ENCODE measurements at regions not wholly inside any gene's neighbourhood (a gene's known extent, or its start where the extent isn't known, plus 50 kb on each side); places are given as distances from the start of the nearest gene placed in this dataset.

DNA sequence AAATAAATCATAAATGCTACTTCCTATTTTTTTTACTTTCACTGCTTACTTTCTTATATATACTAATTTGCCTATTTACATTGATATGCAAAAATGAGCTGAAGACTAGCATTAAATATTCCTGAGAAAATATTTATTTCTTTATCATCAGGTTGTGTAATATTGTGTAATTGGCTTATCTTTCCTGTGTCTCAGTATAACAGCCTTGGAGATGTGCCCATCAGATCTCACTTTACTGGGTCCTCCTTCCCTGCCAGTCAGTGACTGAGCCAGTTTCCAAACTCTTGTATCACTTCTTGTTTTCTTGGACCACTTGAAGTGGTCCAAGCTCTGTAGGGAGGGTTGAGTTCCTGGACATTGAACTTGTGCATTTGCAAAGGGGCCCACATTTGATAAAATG lies 900.0 kb downstream of the LUZP2 start:
- TF ChIP-seq POLR2AphosphoS5 (IDR thresholded peaks at IDR 0.05; ENCODE audit: insufficient read depth in 1 of 2, low read depth in 1 of 2), result no peak
- Histone ChIP-seq H3K9me3 (no peaks in the 10 kb centered on the region), H3K36me3 (no peaks in the 10 kb centered on the region), H3K4me1 (no peaks in the 10 kb centered on the region), H3K27ac (no peak overlapping the region), H3K4me3 (no peak overlapping the region), H3K27me3 (no peaks in the 10 kb centered on the region)
- DNase-seq (ENCODE audit: extremely low spot score in 2 of 2), result no peak
- intact Hi-C loops (cut with DNase I), result no loop called here

DNA sequence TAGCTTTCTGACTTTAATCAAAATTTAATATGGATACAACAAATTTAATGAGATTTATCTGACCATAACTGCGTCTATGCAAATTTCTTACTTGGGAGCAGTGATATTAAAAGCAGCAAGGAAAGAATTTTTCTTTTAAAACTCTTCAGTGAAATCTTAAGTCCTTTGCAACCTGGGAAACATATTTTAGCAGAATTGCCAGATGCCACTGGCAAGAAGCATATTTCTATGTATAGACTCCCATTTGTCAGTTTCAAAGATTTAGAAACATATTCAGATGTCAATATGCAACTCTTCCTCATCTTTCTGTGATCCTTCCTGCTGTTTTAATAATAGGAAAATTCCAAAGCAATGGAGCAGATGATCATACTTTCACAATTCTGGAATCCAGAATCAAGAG lies 911.3 kb downstream of the LUZP2 start:
- no peaks in the 10 kb centered on the region for H3K27me3 ChIP-seq
- TF ChIP-seq POLR2AphosphoS5 (IDR thresholded peaks at IDR 0.05; ENCODE audit: insufficient read depth in 1 of 2, low read depth in 1 of 2), result no peak
- TF ChIP-seq POLR2A (IDR thresholded peaks at IDR 0.05), result no peak
- TF ChIP-seq, protein P1, sequence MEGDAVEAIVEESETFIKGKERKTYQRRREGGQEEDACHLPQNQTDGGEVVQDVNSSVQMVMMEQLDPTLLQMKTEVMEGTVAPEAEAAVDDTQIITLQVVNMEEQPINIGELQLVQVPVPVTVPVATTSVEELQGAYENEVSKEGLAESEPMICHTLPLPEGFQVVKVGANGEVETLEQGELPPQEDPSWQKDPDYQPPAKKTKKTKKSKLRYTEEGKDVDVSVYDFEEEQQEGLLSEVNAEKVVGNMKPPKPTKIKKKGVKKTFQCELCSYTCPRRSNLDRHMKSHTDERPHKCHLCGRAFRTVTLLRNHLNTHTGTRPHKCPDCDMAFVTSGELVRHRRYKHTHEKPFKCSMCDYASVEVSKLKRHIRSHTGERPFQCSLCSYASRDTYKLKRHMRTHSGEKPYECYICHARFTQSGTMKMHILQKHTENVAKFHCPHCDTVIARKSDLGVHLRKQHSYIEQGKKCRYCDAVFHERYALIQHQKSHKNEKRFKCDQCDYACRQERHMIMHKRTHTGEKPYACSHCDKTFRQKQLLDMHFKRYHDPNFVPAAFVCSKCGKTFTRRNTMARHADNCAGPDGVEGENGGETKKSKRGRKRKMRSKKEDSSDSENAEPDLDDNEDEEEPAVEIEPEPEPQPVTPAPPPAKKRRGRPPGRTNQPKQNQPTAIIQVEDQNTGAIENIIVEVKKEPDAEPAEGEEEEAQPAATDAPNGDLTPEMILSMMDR (IDR thresholded peaks at IDR 0.05), result no peak
- H3K36me3 ChIP-seq, result no peaks in the 10 kb centered on the region
- DNase-seq (ENCODE audit: extremely low spot score in 2 of 2), result no peak
- H3K9me3 ChIP-seq, result no peaks in the 10 kb centered on the region
- intact Hi-C loops (cut with DNase I), result no loop called here
- no peak overlapping the region for H3K27ac ChIP-seq
- H3K4me3 ChIP-seq, result no peak overlapping the region
- H3K4me1 ChIP-seq, result no peaks in the 10 kb centered on the region

DNA sequence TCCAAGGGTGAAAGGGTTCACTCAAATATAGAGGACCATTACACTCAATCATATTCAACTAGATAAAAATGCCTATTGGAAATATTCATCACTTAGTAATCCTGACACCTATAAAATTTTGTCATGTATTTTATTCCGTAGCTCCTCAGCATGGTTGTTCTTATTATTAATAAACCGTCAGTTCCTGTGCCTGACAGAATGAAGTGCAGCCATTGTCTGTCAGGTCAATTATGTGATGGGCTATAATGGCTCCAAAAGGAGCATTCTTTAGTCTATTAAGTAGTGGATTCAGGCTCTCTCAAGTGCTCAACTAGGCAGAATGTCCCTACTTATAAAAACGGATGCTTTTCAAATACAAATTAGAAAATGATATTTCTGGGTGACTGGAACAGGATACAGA lies 916.1 kb upstream of the ANO3 start:
- H3K4me1 ChIP-seq, result no peaks in the 10 kb centered on the region
- no peaks in the 10 kb centered on the region for H3K27me3 ChIP-seq
- H3K4me3 ChIP-seq, result no peak overlapping the region
- H3K27ac ChIP-seq, result no peak overlapping the region
- intact Hi-C loops (cut with DNase I), result no loop called here
- no peaks in the 10 kb centered on the region for H3K9me3 ChIP-seq
- DNase-seq (ENCODE audit: extremely low spot score in 2 of 2), result no peak
- TF ChIP-seq POLR2A (IDR thresholded peaks at IDR 0.05) (no peak), POLR2AphosphoS5 (IDR thresholded peaks at IDR 0.05; ENCODE audit: insufficient read depth in 1 of 2, low read depth in 1 of 2) (no peak)
- TF ChIP-seq, protein P1 (IDR thresholded peaks at IDR 0.05), result no peak
- H3K36me3 ChIP-seq, result no peaks in the 10 kb centered on the region

DNA sequence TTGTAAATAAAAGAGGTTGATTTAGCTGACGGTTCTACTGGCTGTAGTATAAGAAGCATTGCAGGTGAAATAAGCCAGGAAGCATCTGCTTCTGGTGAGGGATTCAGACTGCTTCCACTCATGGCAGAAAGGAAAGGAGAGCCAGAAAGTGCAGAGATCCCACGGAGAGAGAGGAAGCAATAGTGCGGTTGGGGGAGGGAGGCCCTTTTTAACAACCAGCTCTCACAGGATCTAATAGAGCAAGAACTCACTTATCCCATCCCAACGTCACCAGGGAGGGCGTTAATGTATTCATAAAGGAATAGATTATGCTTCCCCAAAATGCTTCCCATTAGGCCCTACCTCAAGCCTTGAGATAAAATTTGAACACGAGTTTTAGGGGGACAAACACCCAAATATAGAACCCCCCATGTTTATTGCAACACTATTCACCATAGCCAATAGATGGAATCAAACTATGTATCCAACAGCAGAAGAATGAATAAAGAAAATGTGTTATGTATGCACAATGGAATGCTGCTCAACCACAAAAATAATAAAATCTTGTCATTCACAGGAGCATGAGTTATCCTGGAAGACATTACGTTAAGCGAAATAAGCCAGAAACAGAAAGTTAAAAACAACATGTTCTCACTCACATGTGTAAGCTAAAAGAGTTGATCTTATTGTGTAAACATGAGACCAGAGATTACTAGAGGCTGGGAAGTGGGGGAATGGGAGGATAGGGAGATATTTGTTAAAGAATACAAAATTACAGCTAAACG lies 908.3 kb upstream of the ANO3 start:
- H3K4me3 ChIP-seq, result no peak overlapping the region
- no peak for DNase-seq (ENCODE audit: extremely low spot score in 2 of 2)

DNA sequence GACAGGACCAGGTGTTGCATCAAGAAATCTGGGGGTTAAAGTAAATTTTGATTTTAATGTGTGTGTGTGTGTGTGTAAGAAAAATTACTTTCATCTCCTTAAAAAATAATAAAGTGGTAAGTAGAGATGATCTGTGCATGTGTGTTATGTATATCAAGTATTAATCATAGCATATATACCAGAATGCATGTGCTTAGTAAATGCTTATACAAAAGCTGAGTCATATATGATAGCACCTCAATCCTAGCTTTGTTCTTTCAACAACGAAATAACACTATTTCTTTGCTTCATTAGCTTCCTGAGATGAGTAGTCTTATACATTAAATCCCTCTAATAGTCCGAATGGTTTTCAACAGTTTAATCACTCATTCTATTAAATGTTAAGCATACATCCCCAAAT lies 899.6 kb upstream of the ANO3 start:
- Histone ChIP-seq H3K9me3 (no peaks in the 10 kb centered on the region), H3K27ac (no peak overlapping the region), H3K4me3 (no peak overlapping the region), H3K36me3 (no peaks in the 10 kb centered on the region), H3K27me3 (no peaks in the 10 kb centered on the region), H3K4me1 (no peaks in the 10 kb centered on the region)
- no peak for DNase-seq (ENCODE audit: extremely low spot score in 2 of 2)
- TF ChIP-seq POLR2AphosphoS5 (IDR thresholded peaks at IDR 0.05; ENCODE audit: insufficient read depth in 1 of 2, low read depth in 1 of 2) (no peak), POLR2A (IDR thresholded peaks at IDR 0.05) (no peak)
- TF ChIP-seq, protein P1 (IDR thresholded peaks at IDR 0.05), result no peak
- intact Hi-C loops (cut with DNase I), result no loop called here

More for the DNA sequence above, 908.3 kb upstream of the ANO3 start:
- Histone ChIP-seq H3K27me3 (no peaks in the 10 kb centered on the region), H3K9me3 (no peaks in the 10 kb centered on the region), H3K27ac (peak overlapping the region; percentile 9), H3K4me1 (no peaks in the 10 kb centered on the region), H3K36me3 (no peaks in the 10 kb centered on the region)
- intact Hi-C loops (cut with DNase I), result no loop called here
- TF ChIP-seq POLR2A (IDR thresholded peaks at IDR 0.05) (no peak), POLR2AphosphoS5 (IDR thresholded peaks at IDR 0.05; ENCODE audit: insufficient read depth in 1 of 2, low read depth in 1 of 2) (no peak)
- TF ChIP-seq, protein P1 (IDR thresholded peaks at IDR 0.05), result no peak

All from vagina (tissue), 2 donors.